HEK293T (cell line): ENCODE measurements at regions not wholly inside any gene's neighbourhood (a gene's known extent, or its start where the extent isn't known, plus 50 kb on each side); places are given as distances from the start of the nearest gene placed in this dataset.

ENCODE experiments used
- CTCF ChIA-PET: fragments of 350-600 bp; formaldehyde crosslinking; extraction: SDS; loops from one replicate; lab custom pipeline; 2021; ENCODE audit warnings: antibody characterized with exemption, inconsistent platforms; lab: Yijun Ruan, JAX
- POLR2A ChIA-PET: fragments of 350-600 bp; formaldehyde crosslinking; extraction: SDS; loops from one replicate; lab custom pipeline; 2020; ENCODE audit warnings: antibody characterized with exemption, inconsistent platforms; lab: Yijun Ruan, JAX
- DNase-seq: peaks from one replicate; pipeline ENCODE4 v3.0.0; 2012; ENCODE audit warnings: mixed read lengths; ENCODE audit errors: extremely low spot score
- ARNT ChIP-seq: fragments of 450-650 bp; IDR thresholded peaks from 2 replicates; pipeline ENCODE4 v1.6.1; 2017; ENCODE audit warnings: mild to moderate bottlenecking
- BHLHE40 ChIP-seq: fragments of 450-650 bp; IDR thresholded peaks from 2 replicates; pipeline ENCODE4 v1.6.1; 2016; ENCODE audit warnings: mild to moderate bottlenecking, moderate library complexity, borderline replicate concordance
- CTBP1 ChIP-seq: fragments of 450-650 bp; IDR thresholded peaks from 2 replicates; pipeline ENCODE4 v1.6.1; 2016; ENCODE audit warnings: borderline replicate concordance
- ELF4 ChIP-seq: fragments of 450-650 bp; IDR thresholded peaks from 2 replicates; pipeline ENCODE4 v1.6.1; 2017; ENCODE audit warnings: antibody characterized with exemption
- FOXA1 ChIP-seq: fragments of 450-650 bp; IDR thresholded peaks from 2 replicates; pipeline ENCODE4 v1.6.1; 2016; ENCODE audit warnings: mild to moderate bottlenecking
- FOXK2 ChIP-seq: fragments of 450-650 bp; IDR thresholded peaks from 2 replicates; pipeline ENCODE4 v1.6.1; 2016; ENCODE audit warnings: mild to moderate bottlenecking
- FOXM1 ChIP-seq: fragments of 450-650 bp; IDR thresholded peaks from 2 replicates; pipeline ENCODE4 v1.6.1; 2017; ENCODE audit warnings: mild to moderate bottlenecking, borderline replicate concordance
- HDGF ChIP-seq: fragments of 450-650 bp; IDR thresholded peaks from 2 replicates; pipeline ENCODE4 v1.6.1; 2017; ENCODE audit warnings: antibody characterized with exemption, borderline replicate concordance
- L3MBTL2 ChIP-seq: fragments of 450-650 bp; conservative IDR thresholded peaks from 2 replicates; pipeline ENCODE4 v1.6.1; 2016; ENCODE audit warnings: mild to moderate bottlenecking
- LEF1 ChIP-seq: fragments of 450-650 bp; IDR thresholded peaks from 2 replicates; pipeline ENCODE4 v1.6.1; 2017; ENCODE audit warnings: mild to moderate bottlenecking, borderline replicate concordance
- NFRKB ChIP-seq: fragments of 450-650 bp; IDR thresholded peaks from 2 replicates; pipeline ENCODE4 v1.6.1; 2016; ENCODE audit warnings: mild to moderate bottlenecking, moderate library complexity
- PKNOX1 ChIP-seq: fragments of 450-650 bp; IDR thresholded peaks from 2 replicates; pipeline ENCODE4 v1.6.1; 2016
- SP1 ChIP-seq: fragments of 450-650 bp; IDR thresholded peaks from 2 replicates; pipeline ENCODE4 v1.6.1; 2017
- SUZ12 ChIP-seq: fragments of 450-650 bp; IDR thresholded peaks from 2 replicates; pipeline ENCODE4 v1.6.1; 2016; ENCODE audit warnings: mild to moderate bottlenecking
- TARDBP ChIP-seq: fragments of 450-650 bp; IDR thresholded peaks from 2 replicates; pipeline ENCODE4 v1.6.1; 2016
- ZNF384 ChIP-seq: fragments of 450-650 bp; IDR thresholded peaks from 2 replicates; pipeline ENCODE4 v1.6.1; 2016

DNA sequence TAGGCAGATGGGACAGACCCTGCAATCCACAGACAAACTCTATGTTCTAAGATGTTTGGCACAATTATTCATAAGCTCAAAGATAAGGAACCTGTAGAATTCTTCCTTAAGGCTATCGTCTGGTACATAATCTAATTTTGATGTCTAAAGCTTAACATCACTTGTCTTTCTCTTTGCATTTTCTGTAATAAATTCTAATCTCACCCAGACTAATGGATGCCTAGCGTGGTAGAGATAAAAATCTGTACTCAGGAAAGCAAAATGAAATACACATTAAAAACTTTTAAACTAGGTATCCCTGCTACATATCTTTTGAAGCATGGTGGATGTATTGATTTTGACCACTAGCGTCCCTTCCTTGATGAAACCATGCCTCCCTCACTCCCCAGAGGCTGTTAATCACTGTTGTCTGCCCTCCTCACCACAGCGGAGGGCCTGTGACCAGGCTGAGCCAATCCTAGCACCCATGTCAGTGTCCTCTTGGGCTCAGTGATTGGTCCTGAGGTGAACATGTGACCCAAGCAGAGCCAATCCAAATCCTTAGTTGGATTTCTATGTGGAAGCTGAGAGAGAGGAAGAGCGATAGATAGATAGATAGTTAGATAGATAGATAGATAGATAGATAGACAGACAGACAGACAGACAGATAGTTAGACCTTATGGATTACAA is 82.2 kb upstream of the GRK3 start:
- TF ChIP-seq ARNT, result no peak
- TF ChIP-seq ELF4, result no peak
- TF ChIP-seq PKNOX1, result peak; percentile 50
- ChIA-PET POLR2A (no interaction called here), CTCF (no interaction called here)
- no peak for DNase-seq

DNA sequence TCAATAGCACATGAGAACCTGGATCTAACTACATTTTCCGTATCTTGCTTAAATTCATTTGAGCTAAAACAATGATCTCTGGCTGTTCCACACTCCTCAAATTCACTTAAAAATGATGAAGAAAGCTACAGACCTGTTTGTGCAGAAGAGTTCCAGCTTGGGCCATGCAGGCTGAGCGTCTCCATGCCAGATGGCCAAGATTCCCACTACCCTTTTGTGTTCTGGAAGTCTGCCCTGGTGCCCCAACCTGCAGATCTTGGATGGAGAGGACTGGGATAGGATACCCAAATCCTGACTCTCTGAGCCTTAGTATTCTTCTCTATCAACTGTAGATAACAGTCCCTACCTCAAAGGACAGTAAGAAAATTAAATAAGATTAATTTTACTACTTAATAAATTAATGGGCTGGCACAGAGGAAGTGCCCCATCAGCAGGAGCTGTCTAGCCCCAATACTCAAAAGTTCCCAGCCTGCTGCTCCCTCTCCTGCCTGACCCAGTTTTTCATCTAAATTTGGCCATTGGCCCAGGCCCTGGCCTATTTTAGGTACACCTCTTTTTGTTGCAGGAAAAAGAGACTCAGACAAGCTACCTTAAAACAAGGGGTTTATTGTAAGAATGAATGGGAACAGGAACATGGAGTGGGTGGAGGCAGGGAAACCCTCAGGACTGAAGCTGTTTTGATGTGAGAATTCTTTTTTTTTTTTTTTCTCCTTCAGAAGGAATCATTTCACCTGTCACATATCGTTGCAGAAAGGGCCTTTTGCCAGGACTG is 81.4 kb upstream of the GRK3 start:
- POLR2A ChIA-PET, result no interaction called here
- no peak for TF ChIP-seq SUZ12
- no peak for TF ChIP-seq ZNF384
- TF ChIP-seq ARNT, result no peak
- TF ChIP-seq ELF4, result no peak
- no peak for TF ChIP-seq CTBP1
- TF ChIP-seq BHLHE40, result no peak
- TF ChIP-seq FOXK2, result no peak
- no peak for TF ChIP-seq HDGF
- TF ChIP-seq FOXA1, result no peak
- TF ChIP-seq NFRKB, result no peak
- TF ChIP-seq FOXM1, result no peak
- no peak for TF ChIP-seq LEF1
- TF ChIP-seq L3MBTL2, result no peak
- TF ChIP-seq PKNOX1, result no peak
- no peak for TF ChIP-seq SP1
- TF ChIP-seq TARDBP, result no peak
- CTCF ChIA-PET, result no interaction called here

GRCh38 chr22:25483931-25484330 is 80.5 kb upstream of the GRK3 start:
- DNase-seq, result no peak
- TF ChIP-seq LEF1 (no peak), TARDBP (no peak), PKNOX1 (no peak), SP1 (no peak), SUZ12 (no peak), ELF4 (no peak), L3MBTL2 (no peak), NFRKB (no peak), FOXK2 (no peak), ARNT (no peak), FOXM1 (no peak), CTBP1 (no peak), BHLHE40 (no peak), FOXA1 (no peak), ZNF384 (no peak), HDGF (no peak)
- ChIA-PET CTCF (no interaction called here), POLR2A (no interaction called here)

More for the DNA sequence above, 81.4 kb upstream of the GRK3 start:
- DNase-seq, result no peak

- CTCF ChIA-PET, result no interaction called here
- TF ChIP-seq LEF1, result no peak
- no peak for TF ChIP-seq CTBP1
- no peak for TF ChIP-seq PKNOX1
- no peak for TF ChIP-seq FOXA1
- no peak for TF ChIP-seq TARDBP
- no peak for TF ChIP-seq ELF4
- TF ChIP-seq ZNF384, result no peak
- no peak for TF ChIP-seq SP1
- no peak for TF ChIP-seq SUZ12
- TF ChIP-seq BHLHE40, result no peak
- TF ChIP-seq L3MBTL2, result no peak
- TF ChIP-seq ARNT, result no peak
- no peak for TF ChIP-seq FOXM1
- TF ChIP-seq HDGF, result no peak
- POLR2A ChIA-PET, result no interaction called here
- DNase-seq, result no peak
Measured at GRCh38 chr22:25484521-25485315, 79.8 kb upstream of the GRK3 start.
